Astrocyte (in vitro differentiated cells and primary cell): ENCODE measurements at regions not wholly inside any gene's neighbourhood (a gene's known extent, or its start where the extent isn't known, plus 50 kb on each side); places are given as distances from the start of the nearest gene placed in this dataset.

ENCODE experiments used
- EZH2 ChIP-seq: IDR thresholded peaks from 2 replicates; pipeline ENCODE4 v1.6.1; 2012; ENCODE audit warnings: mild to moderate bottlenecking, low read length, inconsistent platforms; ENCODE audit not compliant: insufficient read depth
- TF ChIP-seq, protein P1 (sequence below): IDR thresholded peaks from 2 replicates; pipeline ENCODE4 v1.5.1; 2011; ENCODE audit warnings: low read depth, mild to moderate bottlenecking, inconsistent platforms, low read length, moderate library complexity; ENCODE audit not compliant: insufficient read depth

DNA sequence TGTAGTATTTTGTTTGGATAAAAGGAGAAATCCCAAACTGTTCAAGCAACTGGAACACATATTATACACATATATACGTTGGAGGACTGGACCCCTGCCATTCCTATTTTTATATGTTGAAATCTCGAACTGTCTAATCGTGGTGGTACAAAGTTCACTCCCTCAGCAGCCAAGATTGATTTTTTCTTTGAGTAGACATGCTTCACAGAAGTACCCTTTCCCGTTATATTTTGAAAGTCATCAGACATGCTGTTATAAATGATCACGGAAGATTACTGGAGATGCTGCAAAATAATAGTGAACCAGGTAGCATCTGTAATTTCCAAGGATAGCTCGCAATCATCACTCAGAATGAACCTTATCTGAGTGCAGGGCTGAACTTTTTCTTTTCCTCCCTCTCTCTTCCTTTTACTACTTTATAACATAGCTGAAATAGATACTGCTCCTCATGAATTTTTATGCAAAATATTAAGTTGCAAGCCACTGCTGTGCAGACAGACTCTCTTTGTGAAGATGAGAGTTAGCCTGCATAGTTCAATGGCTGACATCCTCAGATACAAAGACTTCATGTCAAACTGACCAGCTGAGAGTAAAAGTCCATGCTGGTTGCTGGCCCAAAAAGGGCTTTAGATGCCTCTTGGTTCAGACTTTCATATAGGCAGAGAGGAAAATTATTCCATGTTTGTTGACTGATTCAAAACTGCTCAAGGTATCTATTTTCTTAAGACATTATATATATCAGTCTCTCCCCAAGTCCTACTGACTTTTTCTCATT is 451.9 kb downstream of the TMEM38B start:
- TF ChIP-seq, protein P1, sequence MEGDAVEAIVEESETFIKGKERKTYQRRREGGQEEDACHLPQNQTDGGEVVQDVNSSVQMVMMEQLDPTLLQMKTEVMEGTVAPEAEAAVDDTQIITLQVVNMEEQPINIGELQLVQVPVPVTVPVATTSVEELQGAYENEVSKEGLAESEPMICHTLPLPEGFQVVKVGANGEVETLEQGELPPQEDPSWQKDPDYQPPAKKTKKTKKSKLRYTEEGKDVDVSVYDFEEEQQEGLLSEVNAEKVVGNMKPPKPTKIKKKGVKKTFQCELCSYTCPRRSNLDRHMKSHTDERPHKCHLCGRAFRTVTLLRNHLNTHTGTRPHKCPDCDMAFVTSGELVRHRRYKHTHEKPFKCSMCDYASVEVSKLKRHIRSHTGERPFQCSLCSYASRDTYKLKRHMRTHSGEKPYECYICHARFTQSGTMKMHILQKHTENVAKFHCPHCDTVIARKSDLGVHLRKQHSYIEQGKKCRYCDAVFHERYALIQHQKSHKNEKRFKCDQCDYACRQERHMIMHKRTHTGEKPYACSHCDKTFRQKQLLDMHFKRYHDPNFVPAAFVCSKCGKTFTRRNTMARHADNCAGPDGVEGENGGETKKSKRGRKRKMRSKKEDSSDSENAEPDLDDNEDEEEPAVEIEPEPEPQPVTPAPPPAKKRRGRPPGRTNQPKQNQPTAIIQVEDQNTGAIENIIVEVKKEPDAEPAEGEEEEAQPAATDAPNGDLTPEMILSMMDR, result no peak
- no peak for TF ChIP-seq EZH2
